ENCODE measurements at regions not wholly inside any gene's neighbourhood (a gene's known extent, or its start where the extent isn't known, plus 50 kb on each side); places are given as distances from the start of the nearest gene placed in this dataset.

- Histone ChIP-seq H3K9me3 (ENCODE audit: low read depth, low read length) (no peaks in the 10 kb centered on the region), H3K27ac (no peak overlapping the region), H3K36me3 (ENCODE audit: insufficient read depth, low read length) (no peaks in the 10 kb centered on the region), H3K4me3 (no peak overlapping the region), H3K9ac (ENCODE audit: insufficient read length) (no peak overlapping the region)
- no peak for TF ChIP-seq EZH2 (IDR thresholded peaks at IDR 0.05)
- TF ChIP-seq POLR2AphosphoS5 (IDR thresholded peaks at IDR 0.05; ENCODE audit: borderline replicate concordance, low read depth, low read length) = no peak
- no peak for TF ChIP-seq FOXP2 (optimal IDR thresholded peaks at IDR 0.05; ENCODE audit: control extremely low read depth, extremely low read length, insufficient read depth)
- DNase-seq (ENCODE audit: low read depth, low spot score) = no peak
Measured at GRCh38 chr10:52871191-52871843, 98.7 kb upstream of the MBL2 start.

GRCh38 chr10:52870562-52870961, 98.0 kb upstream of the MBL2 start:
- no peaks in the 10 kb centered on the region for H3K36me3 ChIP-seq (ENCODE audit: insufficient read depth, low read length)
- no peaks in the 10 kb centered on the region for H3K9me3 ChIP-seq (ENCODE audit: low read depth, low read length)
- no peak overlapping the region for H3K4me3 ChIP-seq
- TF ChIP-seq EZH2 (IDR thresholded peaks at IDR 0.05) (no peak), POLR2AphosphoS5 (IDR thresholded peaks at IDR 0.05; ENCODE audit: borderline replicate concordance, low read depth, low read length) (no peak), FOXP2 (optimal IDR thresholded peaks at IDR 0.05; ENCODE audit: control extremely low read depth, extremely low read length, insufficient read depth) (no peak)
- no peak overlapping the region for H3K9ac ChIP-seq (ENCODE audit: insufficient read length)
- H3K27ac ChIP-seq = no peak overlapping the region
- DNase-seq (ENCODE audit: low read depth, low spot score) = no peak

- Histone ChIP-seq H3K9ac (ENCODE audit: insufficient read length) (no peak overlapping the region), H3K4me3 (no peak overlapping the region), H3K9me3 (ENCODE audit: low read depth, low read length) (no peaks in the 10 kb centered on the region), H3K36me3 (ENCODE audit: insufficient read depth, low read length) (no peaks in the 10 kb centered on the region), H3K27ac (no peak overlapping the region)
- TF ChIP-seq FOXP2 (optimal IDR thresholded peaks at IDR 0.05; ENCODE audit: control extremely low read depth, extremely low read length, insufficient read depth) = no peak
- TF ChIP-seq EZH2 (IDR thresholded peaks at IDR 0.05) = no peak
- TF ChIP-seq POLR2AphosphoS5 (IDR thresholded peaks at IDR 0.05; ENCODE audit: borderline replicate concordance, low read depth, low read length) = no peak
- DNase-seq (ENCODE audit: low read depth, low spot score) = no peak
Measured at GRCh38 chr10:52869864-52870263, 97.3 kb upstream of the MBL2 start.

GRCh38 chr10:52865213-52865612, 92.6 kb upstream of the MBL2 start:
- H3K36me3 ChIP-seq (ENCODE audit: insufficient read depth, low read length) = no peaks in the 10 kb centered on the region
- no peak overlapping the region for H3K4me3 ChIP-seq
- H3K9me3 ChIP-seq (ENCODE audit: low read depth, low read length) = no peaks in the 10 kb centered on the region
- H3K9ac ChIP-seq (ENCODE audit: insufficient read length) = no peak overlapping the region
- H3K27ac ChIP-seq = no peak overlapping the region
- no peak for DNase-seq (ENCODE audit: low read depth, low spot score)
- TF ChIP-seq POLR2AphosphoS5 (IDR thresholded peaks at IDR 0.05; ENCODE audit: borderline replicate concordance, low read depth, low read length) (no peak), FOXP2 (optimal IDR thresholded peaks at IDR 0.05; ENCODE audit: control extremely low read depth, extremely low read length, insufficient read depth) (no peak), EZH2 (IDR thresholded peaks at IDR 0.05) (no peak)

- DNase-seq (ENCODE audit: low read depth, low spot score) = no peak
- Histone ChIP-seq H3K27ac (no peak overlapping the region), H3K36me3 (ENCODE audit: insufficient read depth, low read length) (no peaks in the 10 kb centered on the region), H3K9me3 (ENCODE audit: low read depth, low read length) (no peaks in the 10 kb centered on the region), H3K9ac (ENCODE audit: insufficient read length) (no peak overlapping the region), H3K4me3 (no peak overlapping the region)
- TF ChIP-seq FOXP2 (optimal IDR thresholded peaks at IDR 0.05; ENCODE audit: control extremely low read depth, extremely low read length, insufficient read depth) (no peak), POLR2AphosphoS5 (IDR thresholded peaks at IDR 0.05; ENCODE audit: borderline replicate concordance, low read depth, low read length) (no peak), EZH2 (IDR thresholded peaks at IDR 0.05) (no peak)
Measured at GRCh38 chr10:52864201-52865106, 91.9 kb upstream of the MBL2 start.

- TF ChIP-seq EZH2 (IDR thresholded peaks at IDR 0.05) (no peak), FOXP2 (optimal IDR thresholded peaks at IDR 0.05; ENCODE audit: control extremely low read depth, extremely low read length, insufficient read depth) (no peak), POLR2AphosphoS5 (IDR thresholded peaks at IDR 0.05; ENCODE audit: borderline replicate concordance, low read depth, low read length) (no peak)
- no peak overlapping the region for H3K27ac ChIP-seq
- no peak overlapping the region for H3K9ac ChIP-seq (ENCODE audit: insufficient read length)
- no peaks in the 10 kb centered on the region for H3K36me3 ChIP-seq (ENCODE audit: insufficient read depth, low read length)
- no peak for DNase-seq (ENCODE audit: low read depth, low spot score)
- no peak overlapping the region for H3K4me3 ChIP-seq
- H3K9me3 ChIP-seq (ENCODE audit: low read depth, low read length) = no peaks in the 10 kb centered on the region
Measured at GRCh38 chr10:52858722-52859121, 86.1 kb upstream of the MBL2 start.

GRCh38 chr10:52855546-52856325, 83.2 kb upstream of the MBL2 start:
- DNase-seq (ENCODE audit: low read depth, low spot score) = no peak
- no peak overlapping the region for H3K9ac ChIP-seq (ENCODE audit: insufficient read length)
- H3K36me3 ChIP-seq (ENCODE audit: insufficient read depth, low read length) = no peaks in the 10 kb centered on the region
- no peak overlapping the region for H3K4me3 ChIP-seq
- no peak overlapping the region for H3K27ac ChIP-seq
- no peaks in the 10 kb centered on the region for H3K9me3 ChIP-seq (ENCODE audit: low read depth, low read length)
- no peak for TF ChIP-seq FOXP2 (optimal IDR thresholded peaks at IDR 0.05; ENCODE audit: control extremely low read depth, extremely low read length, insufficient read depth)
- no peak for TF ChIP-seq POLR2AphosphoS5 (IDR thresholded peaks at IDR 0.05; ENCODE audit: borderline replicate concordance, low read depth, low read length)
- no peak for TF ChIP-seq EZH2 (IDR thresholded peaks at IDR 0.05)

- H3K9me3 ChIP-seq (ENCODE audit: low read depth, low read length) = no peaks in the 10 kb centered on the region
- TF ChIP-seq POLR2AphosphoS5 (IDR thresholded peaks at IDR 0.05; ENCODE audit: borderline replicate concordance, low read depth, low read length) (no peak), FOXP2 (optimal IDR thresholded peaks at IDR 0.05; ENCODE audit: control extremely low read depth, extremely low read length, insufficient read depth) (no peak), EZH2 (IDR thresholded peaks at IDR 0.05) (no peak)
- H3K4me3 ChIP-seq = no peak overlapping the region
- no peak for DNase-seq (ENCODE audit: low read depth, low spot score)
- no peak overlapping the region for H3K27ac ChIP-seq
- H3K9ac ChIP-seq (ENCODE audit: insufficient read length) = no peak overlapping the region
- no peaks in the 10 kb centered on the region for H3K36me3 ChIP-seq (ENCODE audit: insufficient read depth, low read length)
Measured at GRCh38 chr10:52853704-52854103, 81.1 kb upstream of the MBL2 start.

Measured in SK-N-MC (cell line).